ENCODE measurements at regions not wholly inside any gene's neighbourhood (a gene's known extent, or its start where the extent isn't known, plus 50 kb on each side); places are given as distances from the start of the nearest gene placed in this dataset.

GRCh38 chr2:12091201-12091806 is 344.9 kb downstream of the LPIN1 start:
- no peak overlapping the region for H3K27ac ChIP-seq
- H3K4me3 ChIP-seq: no peak overlapping the region

GRCh38 chr2:12094134-12094533 is 347.7 kb downstream of the LPIN1 start:
- Histone ChIP-seq H3K4me3 (no peak overlapping the region), H3K27ac (no peak overlapping the region)

GRCh38 chr2:12096051-12096787 is 349.8 kb downstream of the LPIN1 start:
- Histone ChIP-seq H3K27ac (no peak overlapping the region), H3K4me3 (no peak overlapping the region)

- no peak overlapping the region for H3K4me3 ChIP-seq
- no peak overlapping the region for H3K27ac ChIP-seq
Measured at GRCh38 chr2:12096788-12097449, 350.5 kb downstream of the LPIN1 start.

GRCh38 chr2:12097859-12098258 is 351.4 kb downstream of the LPIN1 start:
- no peak overlapping the region for H3K4me3 ChIP-seq
- no peak overlapping the region for H3K27ac ChIP-seq

GRCh38 chr2:12099374-12099773 is 352.9 kb downstream of the LPIN1 start:
- H3K27ac ChIP-seq: no peak overlapping the region
- no peak overlapping the region for H3K4me3 ChIP-seq

DNA sequence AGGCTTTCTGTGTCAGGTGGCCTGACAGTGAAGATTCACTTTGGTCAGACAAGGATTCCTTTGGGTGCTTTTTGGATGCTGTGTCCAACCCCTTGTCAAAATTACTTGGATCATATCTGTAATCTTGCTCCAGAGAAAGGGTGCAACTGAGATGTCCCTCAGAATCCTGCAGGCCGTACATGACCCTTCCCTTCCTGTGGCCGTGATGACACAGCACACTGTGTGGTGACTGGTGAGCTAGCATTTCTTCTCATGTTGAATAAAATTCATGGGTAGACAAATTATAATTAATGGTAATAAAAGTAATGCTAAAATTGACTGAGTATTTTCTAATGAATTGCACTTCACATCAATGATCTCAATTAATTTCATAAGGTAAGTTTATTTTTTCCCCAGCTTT is 356.2 kb downstream of the LPIN1 start:
- no peak overlapping the region for H3K4me3 ChIP-seq

DNA sequence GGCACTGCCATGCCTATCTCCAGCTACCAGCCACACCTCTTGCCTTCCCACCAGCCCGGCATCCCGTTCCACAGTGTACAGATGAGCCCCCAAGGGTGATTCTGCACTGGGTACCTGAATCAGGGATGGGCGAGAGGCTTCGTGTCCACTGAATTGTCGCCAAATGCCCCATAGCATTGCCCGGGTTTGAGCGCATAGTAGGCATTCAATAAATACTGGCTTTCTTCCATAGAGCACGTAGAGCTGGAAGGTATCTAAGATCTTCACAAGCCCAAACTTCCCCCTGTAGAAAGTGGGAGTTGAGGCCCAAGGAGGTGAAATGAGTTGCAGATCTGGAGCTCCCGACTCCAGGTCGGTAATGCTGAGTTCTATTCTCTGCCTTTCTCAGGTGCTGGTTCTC is 358.7 kb downstream of the LPIN1 start:
- H3K27ac ChIP-seq: no peak overlapping the region
- no peak overlapping the region for H3K4me3 ChIP-seq

More for the DNA sequence above, 356.2 kb downstream of the LPIN1 start:
- H3K27ac ChIP-seq: no peak overlapping the region

DNA sequence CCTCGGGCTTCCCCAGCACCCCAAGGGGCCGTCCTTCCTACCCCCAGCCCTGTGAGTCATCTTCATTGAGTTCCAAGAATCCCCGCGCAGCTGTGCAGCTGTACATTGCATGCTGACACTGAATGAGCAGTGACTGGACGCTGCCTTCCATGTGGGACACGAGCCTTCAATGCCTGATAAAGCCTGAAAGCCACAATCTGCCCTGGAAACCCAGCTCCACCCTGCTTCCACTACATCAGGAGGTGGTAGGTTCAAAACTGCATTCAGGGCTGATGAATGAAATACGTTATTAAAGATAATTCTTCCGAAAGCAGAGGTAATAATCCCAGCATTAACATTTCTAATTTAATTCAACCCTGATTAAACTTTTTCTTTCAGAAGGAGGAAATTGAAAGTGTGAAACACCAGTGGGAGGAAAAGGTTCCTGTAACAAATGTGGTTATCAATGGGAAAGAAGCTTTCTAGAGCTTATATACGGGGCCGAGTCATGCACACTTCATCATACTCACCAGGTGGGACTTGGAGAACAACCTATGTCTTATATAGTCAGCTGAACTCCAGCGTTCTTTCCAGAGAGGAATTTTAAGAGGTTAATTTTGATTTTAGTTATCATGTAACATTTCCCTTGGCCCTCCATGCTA is 360.1 kb downstream of the LPIN1 start:
- Histone ChIP-seq H3K4me3 (no peak overlapping the region), H3K27ac (no peak overlapping the region)

- H3K27ac ChIP-seq: no peak overlapping the region
- no peak overlapping the region for H3K4me3 ChIP-seq
Measured at GRCh38 chr2:12107321-12107720, 360.9 kb downstream of the LPIN1 start.

GRCh38 chr2:12107939-12108338 is 361.5 kb downstream of the LPIN1 start:
- no peak overlapping the region for H3K4me3 ChIP-seq
- H3K27ac ChIP-seq: no peak overlapping the region

DNA sequence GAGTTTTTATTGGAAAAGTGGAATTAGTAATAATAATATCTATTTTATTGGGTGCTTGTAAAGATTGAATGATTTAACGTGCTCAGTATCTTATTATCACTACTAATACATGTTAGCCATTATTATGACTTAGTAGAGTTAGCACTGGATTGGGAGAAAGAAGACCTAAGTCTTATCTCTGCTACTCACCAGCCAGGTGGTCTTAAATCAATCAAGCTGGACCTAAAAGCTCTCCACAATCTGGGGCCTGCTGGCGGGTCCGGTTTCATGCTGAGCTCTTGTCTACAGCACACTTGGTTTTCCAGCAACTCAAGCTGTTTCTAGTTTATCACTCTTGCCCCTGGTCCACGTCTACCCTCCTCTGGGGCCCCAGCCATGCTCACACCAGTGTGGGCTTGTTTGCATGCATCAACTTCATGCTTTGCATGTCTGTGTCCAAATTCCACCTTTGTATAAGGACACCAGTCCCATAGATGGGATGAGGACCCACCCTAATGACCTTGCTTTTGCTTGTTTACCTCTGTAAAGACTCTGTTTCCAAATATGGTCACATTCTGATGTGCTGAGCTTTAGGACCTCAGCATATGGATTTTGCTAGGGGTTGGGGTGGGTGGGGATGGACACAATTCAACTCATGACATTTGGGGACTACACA is 363.1 kb downstream of the LPIN1 start:
- H3K4me3 ChIP-seq: no peak overlapping the region
- no peak overlapping the region for H3K27ac ChIP-seq

DNA sequence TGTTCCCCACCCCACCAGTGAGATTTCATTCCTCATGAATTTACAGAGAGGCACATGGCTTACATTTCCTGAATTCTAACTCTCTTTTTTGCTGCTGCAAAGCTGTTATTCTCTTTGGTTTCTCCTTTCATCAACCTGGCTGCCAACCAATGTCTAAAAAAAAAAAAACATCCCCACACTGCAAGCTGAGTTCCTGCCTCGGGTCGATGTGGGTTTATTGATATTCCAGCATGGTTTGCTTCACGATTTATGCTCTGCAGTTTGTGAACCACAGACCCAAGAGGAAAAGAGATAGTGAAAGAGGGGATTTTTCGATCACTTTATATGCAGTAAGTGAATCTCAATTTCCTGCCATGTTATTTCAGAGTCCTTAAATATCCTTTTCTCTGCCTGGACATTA is 363.6 kb downstream of the LPIN1 start:
- Histone ChIP-seq H3K4me3 (no peak overlapping the region), H3K27ac (no peak overlapping the region)

DNA sequence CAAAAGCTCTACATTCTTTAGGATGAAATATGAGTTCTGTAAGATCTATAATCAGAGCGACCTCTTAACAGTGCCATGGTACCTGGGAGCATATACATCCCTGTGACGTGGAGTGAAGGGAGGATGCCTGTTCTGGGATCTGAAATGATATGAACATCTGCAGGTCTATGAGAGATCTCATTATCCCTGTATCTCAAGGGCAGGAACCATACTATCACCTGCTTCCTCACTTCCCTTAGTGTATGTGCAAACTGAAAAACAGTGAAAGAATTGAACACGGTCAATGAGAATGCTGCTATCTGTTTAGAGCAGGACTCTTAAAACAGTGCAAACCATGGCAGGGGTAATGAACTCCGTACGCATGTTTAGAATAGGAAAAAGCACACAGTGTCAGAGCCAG is 364.0 kb downstream of the LPIN1 start:
- H3K4me3 ChIP-seq: no peak overlapping the region
- H3K27ac ChIP-seq: no peak overlapping the region

DNA sequence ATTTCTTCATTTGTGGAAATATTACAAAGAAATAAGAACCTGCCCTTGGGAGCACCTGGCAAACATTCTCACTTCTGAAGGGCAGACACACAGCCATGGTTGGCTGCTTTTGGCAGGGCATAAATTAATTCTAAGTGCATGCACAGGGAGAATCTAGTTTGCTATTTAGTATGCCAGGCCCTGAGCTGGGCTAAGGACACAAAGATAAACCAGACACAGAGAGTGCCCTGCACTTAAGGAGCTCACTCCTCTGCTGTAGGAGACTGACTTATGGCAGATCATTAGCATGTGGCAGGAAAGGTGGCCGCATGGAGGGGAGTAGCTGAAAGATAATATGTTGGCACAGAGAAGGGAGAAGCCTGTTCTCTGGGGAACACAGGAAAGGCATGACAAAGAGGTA is 367.0 kb downstream of the LPIN1 start:
- no peak overlapping the region for H3K4me3 ChIP-seq
- no peak overlapping the region for H3K27ac ChIP-seq

- H3K27ac ChIP-seq: no peak overlapping the region
- no peak overlapping the region for H3K4me3 ChIP-seq
Measured at GRCh38 chr2:12114816-12115215, 368.4 kb downstream of the LPIN1 start.

DNA sequence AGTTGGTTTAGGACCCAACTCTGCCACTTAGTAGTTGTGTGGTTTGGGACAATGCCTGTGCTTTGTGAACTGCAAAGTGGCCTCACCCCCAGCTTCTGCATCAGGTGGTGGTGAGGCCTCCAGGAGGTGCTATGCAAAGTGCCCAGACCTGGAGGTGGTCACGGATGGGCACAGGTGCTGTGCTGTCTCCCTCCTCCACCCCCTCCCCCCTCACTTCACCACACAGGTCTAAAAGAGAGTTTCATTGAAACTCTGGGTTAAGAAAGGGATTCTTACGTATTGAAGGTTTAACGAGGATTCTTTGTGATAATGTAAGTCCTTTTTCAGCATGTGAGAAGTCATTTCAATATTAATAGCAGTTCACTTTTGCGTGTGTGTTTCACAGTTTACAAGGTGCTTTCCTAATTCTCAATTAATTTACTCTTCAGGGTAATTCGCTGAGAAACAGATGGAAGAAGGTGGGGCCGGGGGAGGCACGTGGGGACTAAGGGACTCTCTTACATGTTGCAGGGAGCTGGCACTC is 369.9 kb downstream of the LPIN1 start:
- no peak overlapping the region for H3K4me3 ChIP-seq
- H3K27ac ChIP-seq: no peak overlapping the region

DNA sequence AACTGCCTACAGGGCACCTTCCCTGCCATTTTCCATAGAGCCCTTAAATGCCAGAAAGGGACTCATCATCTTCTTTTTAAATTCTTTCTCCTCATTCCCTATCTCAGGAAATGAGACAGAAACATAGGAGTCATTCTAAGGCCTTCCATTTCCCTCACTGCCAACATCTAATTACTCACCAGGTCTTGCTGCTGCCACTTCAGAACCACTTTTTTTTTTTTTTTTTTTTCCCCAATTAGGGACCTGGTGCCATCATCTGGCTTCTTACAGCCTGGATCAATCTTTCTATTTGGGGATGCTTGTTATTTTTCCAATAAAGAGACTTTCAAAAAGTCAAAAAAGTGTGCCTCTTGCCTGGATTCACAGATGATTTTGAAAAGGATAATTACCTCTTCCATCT is 373.4 kb downstream of the LPIN1 start:
- Histone ChIP-seq H3K27ac (no peak overlapping the region), H3K4me3 (no peak overlapping the region)

GRCh38 chr2:12120281-12121150 is 374.1 kb downstream of the LPIN1 start:
- Histone ChIP-seq H3K27ac (no peak overlapping the region), H3K4me3 (no peak overlapping the region)

Data from skin epidermis (tissue), 12 donors.